ENCODE measurements at regions not wholly inside any gene's neighbourhood (a gene's known extent, or its start where the extent isn't known, plus 50 kb on each side); places are given as distances from the start of the nearest gene placed in this dataset.

DNA sequence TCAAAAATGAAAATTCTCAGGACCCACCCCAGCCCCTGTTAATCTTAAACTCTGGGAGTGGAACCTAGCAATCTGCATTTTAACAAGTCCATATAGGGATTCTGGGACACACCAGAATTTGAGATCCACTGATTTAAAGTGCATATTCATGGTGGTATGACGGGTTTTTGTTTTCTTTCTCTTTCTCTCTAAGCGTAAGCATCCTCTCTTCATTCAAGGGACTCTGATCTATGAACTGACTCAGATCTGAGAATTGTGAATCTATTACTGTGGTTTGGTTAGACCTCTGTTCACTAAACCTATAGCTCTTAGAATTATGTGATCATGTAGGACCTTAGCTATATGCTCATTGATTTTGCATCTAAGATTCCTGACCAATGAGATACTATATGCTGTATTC lies 565.2 kb downstream of the CCDC171 start:
- TF ChIP-seq, protein P1, sequence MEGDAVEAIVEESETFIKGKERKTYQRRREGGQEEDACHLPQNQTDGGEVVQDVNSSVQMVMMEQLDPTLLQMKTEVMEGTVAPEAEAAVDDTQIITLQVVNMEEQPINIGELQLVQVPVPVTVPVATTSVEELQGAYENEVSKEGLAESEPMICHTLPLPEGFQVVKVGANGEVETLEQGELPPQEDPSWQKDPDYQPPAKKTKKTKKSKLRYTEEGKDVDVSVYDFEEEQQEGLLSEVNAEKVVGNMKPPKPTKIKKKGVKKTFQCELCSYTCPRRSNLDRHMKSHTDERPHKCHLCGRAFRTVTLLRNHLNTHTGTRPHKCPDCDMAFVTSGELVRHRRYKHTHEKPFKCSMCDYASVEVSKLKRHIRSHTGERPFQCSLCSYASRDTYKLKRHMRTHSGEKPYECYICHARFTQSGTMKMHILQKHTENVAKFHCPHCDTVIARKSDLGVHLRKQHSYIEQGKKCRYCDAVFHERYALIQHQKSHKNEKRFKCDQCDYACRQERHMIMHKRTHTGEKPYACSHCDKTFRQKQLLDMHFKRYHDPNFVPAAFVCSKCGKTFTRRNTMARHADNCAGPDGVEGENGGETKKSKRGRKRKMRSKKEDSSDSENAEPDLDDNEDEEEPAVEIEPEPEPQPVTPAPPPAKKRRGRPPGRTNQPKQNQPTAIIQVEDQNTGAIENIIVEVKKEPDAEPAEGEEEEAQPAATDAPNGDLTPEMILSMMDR (IDR thresholded peaks at IDR 0.05), result no peak
- TF ChIP-seq POLR2AphosphoS5 (IDR thresholded peaks at IDR 0.05; ENCODE audit: low read depth, low read length), result no peak
- TF ChIP-seq, protein P2, sequence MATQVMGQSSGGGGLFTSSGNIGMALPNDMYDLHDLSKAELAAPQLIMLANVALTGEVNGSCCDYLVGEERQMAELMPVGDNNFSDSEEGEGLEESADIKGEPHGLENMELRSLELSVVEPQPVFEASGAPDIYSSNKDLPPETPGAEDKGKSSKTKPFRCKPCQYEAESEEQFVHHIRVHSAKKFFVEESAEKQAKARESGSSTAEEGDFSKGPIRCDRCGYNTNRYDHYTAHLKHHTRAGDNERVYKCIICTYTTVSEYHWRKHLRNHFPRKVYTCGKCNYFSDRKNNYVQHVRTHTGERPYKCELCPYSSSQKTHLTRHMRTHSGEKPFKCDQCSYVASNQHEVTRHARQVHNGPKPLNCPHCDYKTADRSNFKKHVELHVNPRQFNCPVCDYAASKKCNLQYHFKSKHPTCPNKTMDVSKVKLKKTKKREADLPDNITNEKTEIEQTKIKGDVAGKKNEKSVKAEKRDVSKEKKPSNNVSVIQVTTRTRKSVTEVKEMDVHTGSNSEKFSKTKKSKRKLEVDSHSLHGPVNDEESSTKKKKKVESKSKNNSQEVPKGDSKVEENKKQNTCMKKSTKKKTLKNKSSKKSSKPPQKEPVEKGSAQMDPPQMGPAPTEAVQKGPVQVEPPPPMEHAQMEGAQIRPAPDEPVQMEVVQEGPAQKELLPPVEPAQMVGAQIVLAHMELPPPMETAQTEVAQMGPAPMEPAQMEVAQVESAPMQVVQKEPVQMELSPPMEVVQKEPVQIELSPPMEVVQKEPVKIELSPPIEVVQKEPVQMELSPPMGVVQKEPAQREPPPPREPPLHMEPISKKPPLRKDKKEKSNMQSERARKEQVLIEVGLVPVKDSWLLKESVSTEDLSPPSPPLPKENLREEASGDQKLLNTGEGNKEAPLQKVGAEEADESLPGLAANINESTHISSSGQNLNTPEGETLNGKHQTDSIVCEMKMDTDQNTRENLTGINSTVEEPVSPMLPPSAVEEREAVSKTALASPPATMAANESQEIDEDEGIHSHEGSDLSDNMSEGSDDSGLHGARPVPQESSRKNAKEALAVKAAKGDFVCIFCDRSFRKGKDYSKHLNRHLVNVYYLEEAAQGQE (IDR thresholded peaks at IDR 0.05; ENCODE audit: insufficient read depth in 1 of 2, low read depth in 2 of 2, low read length in 1 of 2), result no peak
